Mammary epithelial cell (primary cell): ENCODE measurements at regions not wholly inside any gene's neighbourhood (a gene's known extent, or its start where the extent isn't known, plus 50 kb on each side); places are given as distances from the start of the nearest gene placed in this dataset.

Experiments
- CTCF ChIP-seq, 2 donors: IDR thresholded peaks in 1 of 2; conservative IDR thresholded peaks in 1 of 2; 2 replicates each; pipeline ENCODE4 v1.5.1; 2011 to 2012; ENCODE audit warnings: inconsistent platforms in 2 of 2, low read length in 2 of 2, mild to moderate bottlenecking in 2 of 2, control low read depth in 1 of 2, low read depth in 1 of 2; ENCODE audit not compliant: insufficient read depth in 1 of 2; ENCODE audit errors: extremely low read depth in 1 of 2
- EZH2 ChIP-seq: IDR thresholded peaks from 2 replicates; pipeline ENCODE4 v1.6.1; 2012; ENCODE audit warnings: low read length, inconsistent platforms, borderline replicate concordance

- no peak for TF ChIP-seq CTCF (conservative IDR thresholded peaks at IDR 0.05 in 1 of 2, IDR thresholded peaks at IDR 0.05 in 1 of 2; ENCODE audit: extremely low read depth in 1 of 2, insufficient read depth in 1 of 2, low read depth in 1 of 2, low read length in 2 of 2)
- no peak for TF ChIP-seq EZH2
These were observed 158.9 kb upstream of the FN1 start for GRCh38 chr2:215594766-215595165.
